ENCODE measurements at regions not wholly inside any gene's neighbourhood (a gene's known extent, or its start where the extent isn't known, plus 50 kb on each side); places are given as distances from the start of the nearest gene placed in this dataset.

- DNase-seq (ENCODE audit: low spot score), result no peak
Measured at GRCh38 chr14:22452330-22452729, 136.7 kb downstream of the DAD1 start.

GRCh38 chr14:22450266-22450665, 138.8 kb downstream of the DAD1 start:
- DNase-seq (ENCODE audit: low spot score), result no peak

- DNase-seq (ENCODE audit: low spot score), result no peak
Measured at GRCh38 chr14:22449600-22449905, 139.5 kb downstream of the DAD1 start.

GRCh38 chr14:22448905-22449599, 140.0 kb downstream of the DAD1 start:
- DNase-seq (ENCODE audit: low spot score), result peak; percentile 27

GRCh38 chr14:22448035-22448904, 140.8 kb downstream of the DAD1 start:
- DNase-seq (ENCODE audit: low spot score), result no peak

GRCh38 chr14:22438742-22439141, 150.3 kb downstream of the DAD1 start:
- no peak for DNase-seq (ENCODE audit: low spot score)

GRCh38 chr14:22434901-22435550, 154.0 kb downstream of the DAD1 start:
- DNase-seq (ENCODE audit: low spot score), result no peak

GRCh38 chr14:22434030-22434429, 155.0 kb downstream of the DAD1 start:
- no peak for DNase-seq (ENCODE audit: low spot score)

GRCh38 chr14:22433069-22433468, 156.0 kb downstream of the DAD1 start:
- no peak for DNase-seq (ENCODE audit: low spot score)

- peak; percentile 63 for DNase-seq (ENCODE audit: low spot score)
Measured at GRCh38 chr14:22432348-22432976, 156.6 kb downstream of the DAD1 start.

GRCh38 chr14:22429546-22430294, 159.3 kb downstream of the DAD1 start:
- DNase-seq (ENCODE audit: low spot score), result no peak

GRCh38 chr14:22428700-22429291, 160.2 kb downstream of the DAD1 start:
- peak; percentile 26 for DNase-seq (ENCODE audit: low spot score)

- peak; percentile 65 for DNase-seq (ENCODE audit: low spot score)
Measured at GRCh38 chr14:22427771-22428231, 161.2 kb downstream of the DAD1 start.

- DNase-seq (ENCODE audit: low spot score), result no peak
Measured at GRCh38 chr14:22426711-22427110, 162.3 kb downstream of the DAD1 start.

- DNase-seq (ENCODE audit: low spot score), result no peak
Measured at GRCh38 chr14:22423958-22424357, 165.1 kb downstream of the DAD1 start.

GRCh38 chr14:22422238-22422637, 166.8 kb downstream of the DAD1 start:
- no peak for DNase-seq (ENCODE audit: low spot score)

GRCh38 chr14:22420598-22421186, 168.3 kb downstream of the DAD1 start:
- no peak for DNase-seq (ENCODE audit: low spot score)

GRCh38 chr14:22419620-22420019, 169.4 kb downstream of the DAD1 start:
- no peak for DNase-seq (ENCODE audit: low spot score)

GRCh38 chr14:22418631-22419030, 170.4 kb downstream of the DAD1 start:
- no peak for DNase-seq (ENCODE audit: low spot score)

GRCh38 chr14:22417914-22418313, 171.1 kb downstream of the DAD1 start:
- DNase-seq (ENCODE audit: low spot score), result no peak

GRCh38 chr14:22416193-22416592, 172.8 kb downstream of the DAD1 start:
- no peak for DNase-seq (ENCODE audit: low spot score)

Data from AG20443 (cell line).